ENCODE measurements at regions not wholly inside any gene's neighbourhood (a gene's known extent, or its start where the extent isn't known, plus 50 kb on each side); places are given as distances from the start of the nearest gene placed in this dataset.

- Mint-ChIP-seq H3K4me3 (no peak overlapping the region), H3K27ac (no peak overlapping the region), H3K9me3 (no peaks in the 10 kb centered on the region), H3K4me1 (peaks cover 12% of the 10 kb centered on the region), H3K27me3 (peaks cover 20% of the 10 kb centered on the region)
- ATAC-seq (no peak), DNase-seq (no peak)
Observed at GRCh38 chr20:50363479-50363878, 146.7 kb upstream of the PTPN1 start.

- Mint-ChIP-seq H3K27ac (no peak overlapping the region), H3K27me3 (peaks cover 25% of the 10 kb centered on the region)
Observed at GRCh38 chr20:50364542-50364941, 145.6 kb upstream of the PTPN1 start.

GRCh38 chr20:50366270-50367103 lies 143.7 kb upstream of the PTPN1 start:
- Mint-ChIP-seq H3K4me1 (peaks cover 7% of the 10 kb centered on the region), H3K9me3 (no peaks in the 10 kb centered on the region), H3K4me3 (no peak overlapping the region), H3K27ac (peak overlapping the region in 1 of 2 donors; percentile 45), H3K27me3 (peaks cover 25% of the 10 kb centered on the region)
- ATAC-seq (no peak), DNase-seq (no peak)

More at GRCh38 chr20:50364542-50364941, 145.6 kb upstream of the PTPN1 start:
- DNase-seq (no peak), ATAC-seq (no peak)
- Mint-ChIP-seq H3K4me3 (no peak overlapping the region), H3K9me3 (no peaks in the 10 kb centered on the region), H3K4me1 (peaks cover 9% of the 10 kb centered on the region)

GRCh38 chr20:50367104-50367674 lies 143.0 kb upstream of the PTPN1 start:
- no peak for DNase-seq
- Mint-ChIP-seq H3K27me3 (peaks cover 25% of the 10 kb centered on the region), H3K4me3 (no peak overlapping the region), H3K4me1 (peaks cover 7% of the 10 kb centered on the region), H3K9me3 (no peaks in the 10 kb centered on the region), H3K27ac (no peak overlapping the region)
- no peak for ATAC-seq

GRCh38 chr20:50367739-50368375 lies 142.3 kb upstream of the PTPN1 start:
- ATAC-seq, result no peak
- H3K4me1 Mint-ChIP-seq, result peaks cover 7% of the 10 kb centered on the region
- H3K27ac Mint-ChIP-seq, result no peak overlapping the region
- H3K4me3 Mint-ChIP-seq, result no peak overlapping the region
- peaks cover 28% of the 10 kb centered on the region for H3K27me3 Mint-ChIP-seq
- H3K9me3 Mint-ChIP-seq, result no peaks in the 10 kb centered on the region
- no peak for DNase-seq

- no peak for ATAC-seq
- peaks cover 32% of the 10 kb centered on the region for H3K27me3 Mint-ChIP-seq
- H3K4me1 Mint-ChIP-seq, result peaks cover 7% of the 10 kb centered on the region
- no peaks in the 10 kb centered on the region for H3K9me3 Mint-ChIP-seq
- DNase-seq, result no peak
- no peak overlapping the region for H3K4me3 Mint-ChIP-seq
- peak overlapping the region in 1 of 2 donors; percentile 55 for H3K27ac Mint-ChIP-seq
Observed at GRCh38 chr20:50368386-50368785, 141.8 kb upstream of the PTPN1 start.

- peaks cover 7% of the 10 kb centered on the region for H3K4me1 Mint-ChIP-seq
- H3K27me3 Mint-ChIP-seq, result peaks cover 32% of the 10 kb centered on the region
- H3K4me3 Mint-ChIP-seq, result no peak overlapping the region
- no peak for ATAC-seq
- H3K27ac Mint-ChIP-seq, result peak overlapping the region in 1 of 2 donors; percentile 55
- H3K9me3 Mint-ChIP-seq, result no peaks in the 10 kb centered on the region
- no peak for DNase-seq
Observed at GRCh38 chr20:50368813-50369224, 141.4 kb upstream of the PTPN1 start.

GRCh38 chr20:50369225-50370035 lies 140.8 kb upstream of the PTPN1 start:
- no peak for DNase-seq
- Mint-ChIP-seq H3K4me3 (no peak overlapping the region), H3K27me3 (peaks cover 32% of the 10 kb centered on the region), H3K9me3 (no peaks in the 10 kb centered on the region), H3K4me1 (peaks cover 7% of the 10 kb centered on the region), H3K27ac (peak overlapping the region in 1 of 2 donors; percentile 8)
- ATAC-seq, result no peak

- peak overlapping the region in 1 of 2 donors; percentile 8 for H3K27ac Mint-ChIP-seq
- H3K9me3 Mint-ChIP-seq, result no peaks in the 10 kb centered on the region
- no peak overlapping the region for H3K4me3 Mint-ChIP-seq
- peaks cover 31% of the 10 kb centered on the region for H3K27me3 Mint-ChIP-seq
- no peak for ATAC-seq
- no peak for DNase-seq
- H3K4me1 Mint-ChIP-seq, result peaks cover 7% of the 10 kb centered on the region
Observed at GRCh38 chr20:50370036-50370566, 140.1 kb upstream of the PTPN1 start.

GRCh38 chr20:50371878-50372769 lies 138.1 kb upstream of the PTPN1 start:
- no peaks in the 10 kb centered on the region for H3K4me1 Mint-ChIP-seq
- no peak overlapping the region for H3K27ac Mint-ChIP-seq
- H3K27me3 Mint-ChIP-seq, result peaks cover 31% of the 10 kb centered on the region
- no peak overlapping the region for H3K4me3 Mint-ChIP-seq
- no peaks in the 10 kb centered on the region for H3K9me3 Mint-ChIP-seq
- no peak for ATAC-seq
- DNase-seq, result no peak

- DNase-seq (no peak), ATAC-seq (no peak)
- H3K9me3 Mint-ChIP-seq, result no peaks in the 10 kb centered on the region
- no peak overlapping the region for H3K4me3 Mint-ChIP-seq
- H3K27me3 Mint-ChIP-seq, result peaks cover 30% of the 10 kb centered on the region
- peak overlapping the region in 1 of 2 donors; percentile 42 for H3K27ac Mint-ChIP-seq
- H3K4me1 Mint-ChIP-seq, result no peaks in the 10 kb centered on the region
Observed at GRCh38 chr20:50372770-50373088, 137.5 kb upstream of the PTPN1 start.

- Mint-ChIP-seq H3K27me3 (peaks cover 20% of the 10 kb centered on the region), H3K4me3 (no peak overlapping the region), H3K4me1 (no peaks in the 10 kb centered on the region), H3K27ac (no peak overlapping the region), H3K9me3 (no peaks in the 10 kb centered on the region)
- ATAC-seq (no peak), DNase-seq (no peak)
Observed at GRCh38 chr20:50373674-50374286, 136.4 kb upstream of the PTPN1 start.

- no peak for ATAC-seq
Observed at GRCh38 chr20:50374541-50375078, 135.6 kb upstream of the PTPN1 start.

More at GRCh38 chr20:50374541-50375078, 135.6 kb upstream of the PTPN1 start:
- no peak overlapping the region for H3K4me3 Mint-ChIP-seq
- H3K9me3 Mint-ChIP-seq, result no peaks in the 10 kb centered on the region
- H3K27me3 Mint-ChIP-seq, result peaks cover 18% of the 10 kb centered on the region
- DNase-seq, result no peak
- H3K4me1 Mint-ChIP-seq, result no peaks in the 10 kb centered on the region
- H3K27ac Mint-ChIP-seq, result no peak overlapping the region

Data from stimulated activated naive CD8-positive, alpha-beta T cell treated with anti-CD3 and anti-CD28 coated beads, Interleukin-15, amount 100 ng/mL, for 72 hours (primary cell).